NCI-H2227 (cell line): ENCODE measurements at regions not wholly inside any gene's neighbourhood (a gene's known extent, or its start where the extent isn't known, plus 50 kb on each side); places are given as distances from the start of the nearest gene placed in this dataset.
"Not testable (repeated sequence)": the region's sequence is repeated elsewhere in the genome, so short reads cannot be mapped to it uniquely, and the experiment has no call there.

ENCODE experiments used
- DNase-seq: peaks from one replicate; lab custom pipeline; 2025; ENCODE audit not compliant: unreplicated experiment; lab: John Stamatoyannopoulos, UW

DNA sequence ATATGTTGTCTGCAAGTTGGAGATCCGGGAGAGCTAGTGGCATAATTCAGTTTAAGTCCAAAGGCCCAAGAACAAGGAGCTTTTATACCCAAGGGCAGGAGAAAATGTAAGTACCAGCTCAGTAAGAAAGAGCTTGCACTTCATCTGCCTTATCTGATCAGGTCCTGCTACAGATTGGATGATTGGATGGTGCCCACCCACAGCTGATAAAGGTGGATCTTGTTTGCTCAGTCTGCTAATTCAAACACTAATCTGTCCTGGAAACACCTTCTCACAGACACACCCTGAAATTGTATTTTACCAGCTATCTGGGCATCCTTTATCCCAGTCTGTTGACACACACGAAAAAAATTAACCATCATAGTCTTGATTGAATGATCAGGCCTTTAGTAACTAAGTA lies 230.7 kb upstream of the SLC16A7 start:
- no peak for DNase-seq

DNA sequence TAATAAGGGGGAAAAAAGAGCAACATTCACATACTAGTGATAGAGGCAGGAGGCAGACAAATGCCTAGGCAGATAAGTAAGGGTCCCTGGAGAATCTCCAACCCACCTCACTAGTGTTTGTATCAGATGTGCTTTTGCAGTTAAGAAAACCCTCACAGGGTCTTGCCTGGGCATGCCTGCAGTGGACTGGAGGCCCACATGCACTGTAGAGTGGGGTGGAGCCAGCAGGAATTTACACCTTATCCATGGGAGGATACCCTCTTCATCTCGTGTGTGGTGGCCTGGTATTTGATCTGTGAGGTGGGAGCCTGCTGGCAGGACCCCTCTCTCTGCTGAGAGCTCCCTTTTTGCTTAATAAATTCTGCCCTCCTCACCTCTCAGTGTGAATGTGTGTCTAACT lies 238.0 kb upstream of the SLC16A7 start:
- no peak for DNase-seq

DNA sequence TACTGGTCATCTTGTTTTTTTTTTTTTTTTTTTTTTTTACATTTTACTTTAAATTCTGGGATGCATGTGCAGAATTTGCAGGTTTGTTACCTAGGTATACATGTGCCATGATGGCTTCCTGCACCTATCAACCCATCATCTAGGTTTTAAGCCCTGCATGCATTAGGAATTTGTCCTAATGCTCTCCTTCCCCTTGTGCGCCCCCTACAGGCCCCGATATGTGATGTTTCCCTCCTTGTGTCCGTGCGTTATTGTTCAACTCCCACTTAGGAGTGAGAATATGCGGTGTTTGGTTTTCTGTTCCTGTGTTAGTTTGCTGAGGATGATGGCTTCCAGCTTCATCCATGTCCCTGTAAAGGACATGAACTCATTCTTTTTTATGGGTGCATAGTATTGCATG lies 249.6 kb upstream of the SLC16A7 start:
- DNase-seq, result not testable (repeated sequence)

DNA sequence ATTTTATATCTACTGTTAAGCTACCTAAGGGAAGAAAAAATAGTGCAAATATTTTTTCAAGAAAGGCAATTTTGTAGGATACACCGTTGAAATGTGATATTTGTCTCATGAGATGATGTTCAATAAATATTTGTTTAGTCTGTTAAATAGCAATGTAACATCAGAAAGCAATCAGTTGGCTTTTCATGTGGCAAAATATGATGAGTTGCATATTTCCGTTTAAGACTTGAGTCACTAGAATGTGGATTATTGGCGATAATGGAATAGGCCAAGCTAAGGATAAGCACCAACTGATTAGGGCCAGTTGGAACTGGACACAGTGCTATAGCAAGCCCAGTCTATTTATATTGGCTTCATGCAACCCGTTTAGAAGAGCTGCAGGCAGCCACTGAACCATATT lies 250.4 kb upstream of the SLC16A7 start:
- no peak for DNase-seq

DNA sequence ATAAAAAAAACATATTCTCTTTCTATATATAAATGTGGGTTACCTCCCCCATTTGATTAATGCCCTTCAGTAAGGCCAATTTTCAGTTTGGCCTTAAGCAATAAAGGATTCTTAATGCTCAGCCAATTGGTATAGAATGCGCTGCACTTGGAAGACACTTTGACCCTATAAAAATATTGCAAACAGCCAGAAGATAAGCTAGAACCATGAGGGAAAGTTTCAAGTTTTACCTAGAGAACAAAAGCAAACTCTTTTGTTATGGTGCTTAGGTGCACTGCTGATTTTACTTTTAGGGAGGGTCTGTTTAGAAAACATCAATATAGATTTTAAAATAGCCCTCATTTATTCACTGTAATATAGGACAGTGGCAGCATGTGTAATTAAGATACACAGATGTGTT lies 251.6 kb upstream of the SLC16A7 start:
- DNase-seq, result no peak

DNA sequence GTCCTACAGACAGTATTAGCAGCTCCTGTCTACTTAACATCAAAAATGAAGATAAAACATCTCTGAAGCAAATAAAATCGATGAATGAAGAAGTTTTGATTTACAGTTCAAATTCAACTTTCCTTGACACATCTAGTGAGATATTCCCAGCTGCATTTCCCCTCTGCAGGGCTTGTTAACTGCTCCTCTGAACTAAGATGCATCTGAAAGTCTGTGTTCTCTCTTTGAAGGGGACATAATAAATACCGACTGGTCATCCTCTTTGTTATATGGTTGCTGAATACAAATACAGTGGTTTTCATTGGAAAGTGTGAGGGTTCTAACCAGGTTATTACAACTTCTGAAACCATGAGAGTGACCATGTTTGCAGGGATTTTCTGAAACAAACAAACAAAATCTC lies 266.4 kb upstream of the SLC16A7 start:
- no peak for DNase-seq

DNA sequence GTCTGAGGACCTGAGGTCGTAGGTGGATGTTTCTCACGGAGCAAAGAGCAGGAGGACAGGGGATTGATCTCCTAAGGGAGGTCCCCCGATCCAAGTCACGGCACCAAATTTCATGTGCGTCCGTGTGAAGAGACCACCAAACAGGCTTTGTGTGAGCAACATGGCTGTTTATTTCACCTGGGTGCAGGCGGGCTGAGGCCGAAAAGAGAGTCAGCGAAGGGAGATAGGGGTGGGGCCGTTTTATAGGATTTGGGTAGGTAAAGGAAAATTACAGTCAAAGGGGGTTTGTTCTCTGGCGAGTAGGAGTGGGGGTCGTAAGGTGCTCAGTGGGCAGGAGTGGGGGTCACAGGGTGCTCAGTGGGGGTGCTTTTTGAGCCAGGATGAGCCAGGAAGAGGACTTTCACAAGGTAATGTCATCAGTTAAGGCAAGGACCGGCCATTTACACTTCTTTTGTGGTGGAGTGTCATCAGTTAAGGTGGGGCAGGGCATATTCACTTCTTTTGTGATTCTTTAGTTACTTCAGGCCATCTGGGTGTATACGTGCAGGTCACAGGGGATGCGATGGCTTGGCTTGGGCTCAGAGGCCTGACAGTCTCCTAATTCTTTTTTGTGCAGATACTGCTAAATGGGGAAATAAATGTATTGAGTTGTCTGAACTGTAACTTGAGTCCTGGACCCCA lies 267.3 kb upstream of the SLC16A7 start:
- not testable (repeated sequence) for DNase-seq

DNA sequence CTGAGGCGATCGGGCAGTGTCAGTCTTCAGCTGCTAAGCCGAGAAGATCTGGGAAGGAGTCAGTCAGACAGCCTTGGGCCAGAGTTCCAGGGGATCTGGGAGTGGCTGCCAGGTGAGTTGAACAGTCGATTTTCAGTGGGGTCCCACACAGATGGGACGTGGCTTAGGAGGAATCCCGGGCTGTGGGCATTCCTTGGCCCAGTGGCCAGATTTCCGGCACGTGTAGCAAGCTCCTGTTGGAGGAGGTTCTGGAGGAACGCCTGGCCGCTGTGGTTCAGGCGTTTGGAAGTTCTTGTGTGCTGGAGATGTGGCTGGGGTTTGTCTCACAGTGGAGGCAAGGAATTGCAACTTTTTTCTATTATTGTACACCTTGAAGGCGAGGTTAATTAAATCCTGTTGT lies 269.4 kb upstream of the SLC16A7 start:
- not testable (repeated sequence) for DNase-seq

DNA sequence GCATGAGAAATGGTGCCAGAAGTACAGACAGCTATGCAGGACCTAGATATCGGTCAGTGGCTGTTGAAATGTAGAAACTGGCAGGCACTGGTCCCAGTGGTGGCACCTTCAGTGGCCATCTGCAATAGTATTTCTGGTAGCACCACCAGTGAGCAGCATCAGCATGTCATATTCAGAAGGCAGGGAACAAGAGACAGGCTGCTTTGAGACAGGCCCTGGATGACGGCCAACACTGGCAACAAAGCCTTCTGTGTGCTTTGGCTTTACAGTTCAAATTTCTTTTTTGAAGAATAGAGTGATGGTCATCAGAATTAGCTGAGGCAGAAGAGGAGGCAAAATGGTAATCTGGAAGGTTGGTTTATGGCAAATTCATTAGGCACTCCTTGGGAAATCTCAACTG lies 273.4 kb upstream of the SLC16A7 start:
- no peak for DNase-seq

DNA sequence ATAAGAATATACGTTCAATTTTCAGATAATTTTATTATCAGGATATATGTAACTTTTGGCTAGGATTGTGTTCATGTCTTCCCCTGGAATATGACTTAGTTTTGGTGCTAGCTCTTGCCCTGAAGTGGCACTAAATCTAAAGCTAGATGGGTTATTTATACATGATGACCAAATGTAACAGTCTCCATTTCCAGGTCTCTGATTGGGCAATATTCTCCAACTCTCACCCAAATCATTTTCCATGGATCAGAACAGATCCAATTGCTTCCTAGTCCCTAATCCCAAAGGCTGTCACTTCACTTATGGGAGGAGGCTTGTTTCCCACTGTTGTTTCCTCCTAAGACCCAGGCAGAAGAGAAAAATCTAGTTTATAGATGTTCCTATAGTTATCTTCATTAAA lies 274.6 kb upstream of the SLC16A7 start:
- DNase-seq, result no peak

DNA sequence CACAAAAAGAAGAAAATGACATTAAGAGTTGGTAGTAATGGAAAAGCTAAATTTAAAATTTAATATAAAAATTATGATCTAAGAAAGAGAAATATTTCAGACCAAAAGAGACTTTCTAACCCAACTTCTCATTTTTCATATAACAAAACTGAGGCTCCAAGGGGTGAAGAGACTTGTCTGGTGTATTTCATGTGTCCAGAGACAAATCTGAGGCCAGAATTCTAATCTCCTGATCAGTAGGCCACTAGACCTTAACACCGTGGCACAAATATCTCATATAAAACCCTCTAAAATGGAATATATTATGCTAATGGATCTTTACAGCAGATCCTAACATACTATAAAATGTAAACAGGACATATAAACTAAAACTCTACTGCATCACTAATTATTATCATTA lies 275.7 kb upstream of the SLC16A7 start:
- no peak for DNase-seq

DNA sequence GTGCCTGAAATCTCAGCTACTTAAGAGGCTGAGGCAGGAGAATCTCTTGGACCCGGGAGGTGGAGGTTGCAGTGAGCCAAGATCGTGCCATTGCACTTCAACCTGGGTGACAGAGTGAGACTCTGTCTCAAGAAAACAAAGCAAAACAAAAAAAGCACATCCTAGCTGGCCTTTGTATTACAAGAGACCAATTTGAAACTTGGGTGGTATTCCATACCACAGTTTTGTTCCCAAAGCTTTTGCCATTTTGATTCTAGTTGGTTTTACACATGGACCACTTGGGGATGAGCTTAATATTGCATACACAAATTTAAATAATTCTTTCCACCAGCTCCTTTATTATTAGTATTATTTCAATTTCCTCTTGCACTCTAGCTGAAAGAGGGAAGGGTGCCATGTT lies 276.9 kb upstream of the SLC16A7 start:
- DNase-seq, result no peak

DNA sequence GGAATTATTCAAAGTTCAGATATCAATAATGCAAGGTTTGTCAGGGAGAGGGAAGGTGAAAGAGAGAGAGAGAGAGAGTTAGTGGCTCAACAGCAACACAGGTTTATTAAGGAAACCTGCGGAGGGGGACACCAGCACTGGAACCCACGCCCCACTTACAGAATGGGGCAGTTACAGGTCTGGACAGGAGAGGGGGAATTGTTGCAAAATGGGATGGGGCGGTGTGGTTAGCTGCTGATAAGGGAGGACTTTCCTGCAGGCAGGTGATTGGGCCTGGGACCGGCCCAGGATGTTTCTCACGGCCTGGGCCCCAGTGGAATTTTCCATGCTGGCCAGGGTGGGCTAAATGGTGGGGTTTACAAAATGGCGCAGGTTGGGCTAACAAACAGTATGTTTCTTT lies 278.2 kb upstream of the SLC16A7 start:
- no peak for DNase-seq

DNA sequence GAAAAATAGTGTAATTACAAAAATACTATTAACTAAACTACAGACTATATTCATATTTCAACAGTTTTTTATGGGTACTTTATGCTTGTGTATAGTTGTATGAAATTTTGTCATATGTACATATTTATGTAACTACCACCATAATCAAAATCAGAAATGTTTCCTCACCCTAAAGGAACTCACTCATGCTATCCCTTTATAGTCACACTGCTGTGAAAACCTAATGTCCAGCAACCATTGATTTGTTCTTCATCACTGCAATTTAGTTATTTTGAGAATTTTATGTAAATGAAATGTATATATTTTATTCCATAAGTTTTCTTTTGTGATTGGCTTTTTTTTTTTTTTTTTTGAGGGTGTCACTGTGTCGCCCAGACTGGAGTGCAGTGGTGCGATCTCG lies 278.9 kb upstream of the SLC16A7 start:
- no peak for DNase-seq

DNA sequence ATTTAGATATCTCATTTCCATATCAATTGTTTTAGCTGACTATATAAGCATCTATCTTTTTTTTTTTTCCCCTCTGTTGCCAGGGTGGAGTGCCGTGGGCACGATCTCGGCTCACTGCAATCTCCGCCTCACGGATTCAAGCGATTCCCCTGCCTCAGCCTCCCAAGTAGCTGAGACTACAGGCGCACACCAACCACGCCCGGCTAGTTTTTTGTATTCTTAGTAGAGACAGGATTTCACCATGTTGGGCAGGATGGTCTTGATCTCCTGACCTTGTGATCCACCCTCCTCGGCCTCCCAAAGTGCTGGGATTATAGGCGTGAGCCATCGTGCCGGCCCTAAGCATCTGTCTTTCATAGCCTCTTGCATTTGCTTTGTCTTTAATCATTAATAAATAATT lies 279.5 kb upstream of the SLC16A7 start:
- DNase-seq, result not testable (repeated sequence)

DNA sequence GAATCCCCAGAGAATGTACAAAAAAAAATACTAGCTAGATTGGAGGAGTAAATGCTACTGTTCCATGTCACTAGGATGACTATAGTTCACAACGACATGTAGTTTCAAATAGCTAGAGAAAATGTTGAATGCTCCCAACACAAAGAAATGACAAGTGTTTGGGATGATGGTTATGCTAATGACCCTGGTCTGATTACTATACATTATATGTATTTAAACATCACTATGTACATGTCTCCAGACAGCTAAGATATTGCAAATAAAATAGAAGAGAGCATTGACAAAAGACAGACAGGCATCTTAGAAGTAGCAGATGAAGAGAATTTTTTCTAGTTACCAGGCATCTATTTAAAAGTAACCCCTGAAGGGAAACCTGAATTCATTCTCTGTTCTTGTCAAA lies 281.6 kb upstream of the SLC16A7 start:
- no peak for DNase-seq

DNA sequence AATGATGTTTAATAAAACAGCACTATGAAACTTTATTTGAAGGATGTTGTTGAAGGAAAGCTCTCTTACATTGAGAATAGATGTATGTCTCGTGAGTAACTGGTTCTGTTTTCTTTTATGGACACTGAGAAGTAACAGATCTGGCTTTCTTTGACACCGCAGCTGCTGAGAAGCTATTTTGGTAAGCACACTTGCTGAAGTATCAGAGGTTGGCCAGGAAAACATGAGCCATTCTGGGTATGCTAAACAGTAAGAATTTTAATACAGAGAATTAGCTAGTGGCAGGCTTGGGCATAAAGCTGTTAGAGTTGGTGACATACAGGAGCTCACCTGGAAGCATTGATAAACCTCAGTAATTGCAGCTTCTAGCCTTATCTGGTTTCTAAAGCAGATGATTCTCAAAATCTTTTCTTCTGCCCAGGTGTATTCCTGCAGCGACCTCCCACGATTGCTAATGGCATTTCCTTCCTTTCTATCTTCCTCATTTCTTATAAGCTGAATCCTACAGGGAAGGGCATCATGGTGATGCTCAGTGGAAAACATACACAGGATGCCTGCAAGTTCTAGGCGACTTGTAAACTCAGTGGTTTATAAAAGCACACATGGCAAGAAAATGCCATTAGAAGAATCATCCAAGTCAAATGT lies 291.6 kb upstream of the SLC16A7 start:
- no peak for DNase-seq

DNA sequence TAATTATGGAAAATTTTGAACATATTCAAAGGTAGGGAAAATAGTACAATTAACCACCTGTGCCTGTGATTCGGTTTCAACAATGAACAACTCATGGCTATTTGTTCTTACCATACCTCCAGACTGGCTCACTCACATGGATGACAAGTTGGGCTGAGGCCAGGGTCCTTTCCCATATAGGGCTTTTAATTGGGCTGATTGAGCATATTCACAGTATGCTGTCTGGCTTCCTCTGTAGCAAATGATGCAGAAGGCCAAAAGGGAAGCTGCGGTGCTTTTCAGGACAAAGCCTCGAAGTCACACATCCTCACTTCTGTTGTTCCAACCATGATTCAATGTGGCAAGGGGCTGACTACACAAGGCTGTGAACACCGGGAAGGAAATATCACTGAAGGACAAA lies 297.5 kb upstream of the SLC16A7 start:
- DNase-seq, result no peak

DNA sequence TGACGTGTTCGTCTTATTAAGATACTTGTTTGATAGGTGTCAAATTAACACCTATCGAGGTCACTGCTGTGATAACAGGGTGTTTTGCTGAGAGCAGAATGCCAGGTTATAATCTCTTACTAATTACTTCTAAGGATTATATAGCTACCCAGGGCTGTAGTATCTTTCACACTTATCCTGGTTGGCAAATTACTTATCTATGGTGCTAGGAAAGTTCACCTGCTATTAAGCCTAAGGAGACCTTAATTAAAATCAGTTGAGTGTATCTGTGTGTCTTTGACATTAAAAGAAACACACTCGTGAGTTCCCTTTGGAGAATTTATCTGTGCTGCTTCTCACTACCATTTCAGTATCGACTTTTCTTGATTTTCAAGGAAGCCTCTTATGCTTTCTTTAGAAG lies 301.6 kb upstream of the SLC16A7 start:
- no peak for DNase-seq

DNA sequence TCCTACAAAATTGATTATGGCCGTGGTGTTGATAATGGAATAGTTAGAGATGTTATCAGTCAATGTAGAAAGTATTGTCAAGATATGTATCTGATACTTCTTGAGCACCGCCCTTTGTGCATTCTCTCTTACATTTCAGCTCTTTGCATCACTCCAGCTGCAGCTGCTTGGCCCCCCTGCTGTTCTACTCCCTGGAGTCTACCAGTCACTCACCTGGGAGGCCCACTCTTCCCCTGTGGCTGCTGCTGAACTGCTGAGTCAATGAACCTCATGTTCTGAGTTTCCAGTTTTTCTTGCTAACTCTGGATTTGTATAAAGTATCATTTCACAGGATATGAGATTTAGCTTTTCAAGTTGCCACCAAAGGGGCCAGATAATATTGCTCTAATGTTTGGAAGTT lies 312.8 kb upstream of the SLC16A7 start:
- no peak for DNase-seq

DNA sequence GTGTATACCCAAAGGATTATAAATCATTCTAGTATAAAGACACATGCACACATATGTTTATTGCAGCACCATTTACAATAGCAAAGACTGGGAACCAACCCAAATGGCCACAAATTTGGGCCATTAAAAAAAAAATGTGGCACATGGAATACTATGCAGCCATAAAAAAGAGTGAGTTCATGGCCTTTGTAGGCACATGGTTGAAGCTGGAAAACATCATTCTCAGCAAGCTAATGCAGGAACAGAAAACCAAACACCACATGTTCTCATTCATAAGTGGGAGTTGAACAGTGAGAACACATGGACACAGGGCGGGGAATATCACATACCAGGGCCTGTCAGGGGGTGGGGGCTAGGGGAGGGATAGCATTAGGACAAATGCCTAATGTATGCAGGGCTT lies 322.3 kb upstream of the SLC16A7 start:
- DNase-seq, result not testable (repeated sequence)

DNA sequence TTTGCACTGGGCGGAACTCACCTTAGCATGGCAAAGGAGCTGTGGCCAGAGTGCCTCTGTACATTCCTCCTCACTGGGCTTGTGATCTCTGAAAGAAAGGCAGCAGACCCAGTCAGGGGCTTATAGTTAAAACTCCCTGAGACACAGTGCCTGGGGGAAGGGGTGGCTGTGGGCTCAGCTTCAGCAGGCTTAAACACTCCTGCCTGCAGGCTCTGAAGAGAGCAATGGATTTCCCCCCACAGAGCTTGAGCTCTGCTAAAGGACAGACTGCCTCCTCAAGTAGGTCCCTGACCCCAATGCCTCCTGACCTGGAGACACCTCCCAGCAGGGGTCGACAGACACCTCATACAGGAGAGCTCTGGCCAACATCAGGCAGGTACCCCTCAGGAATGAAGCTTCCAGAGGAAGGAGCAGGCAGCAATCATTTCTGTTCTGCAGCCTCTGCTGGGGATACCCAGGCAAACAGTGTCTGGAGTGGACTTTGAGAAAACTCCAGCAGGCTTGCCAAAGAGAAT lies 327.5 kb upstream of the SLC16A7 start:
- no peak for DNase-seq

DNA sequence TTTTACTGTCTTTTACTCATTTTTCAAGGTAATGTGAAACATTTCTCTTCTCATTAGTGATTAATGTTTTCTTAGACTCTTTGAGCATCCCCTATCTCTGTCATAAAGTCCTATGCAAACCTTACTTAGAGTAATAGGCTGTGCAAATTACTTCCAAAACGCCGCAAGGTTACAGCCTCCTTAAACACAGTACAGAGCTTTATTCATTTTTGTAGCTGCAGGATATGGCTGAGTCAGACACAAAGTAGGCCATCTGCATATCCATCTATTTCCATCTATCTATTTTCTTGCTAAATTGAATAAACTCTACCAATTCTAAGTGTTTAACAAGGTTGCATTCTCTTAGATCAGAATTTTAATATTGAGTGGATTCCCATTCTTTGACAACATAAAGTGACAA lies 335.6 kb upstream of the SLC16A7 start:
- no peak for DNase-seq
